Neural cell (in vitro differentiated cells): ENCODE measurements at regions not wholly inside any gene's neighbourhood (a gene's known extent, or its start where the extent isn't known, plus 50 kb on each side); places are given as distances from the start of the nearest gene placed in this dataset.
"Not testable (repeated sequence)": the region's sequence is repeated elsewhere in the genome, so short reads cannot be mapped to it uniquely, and the experiment has no call there.

Experiments
- H2AFZ ChIP-seq: fragments of 200-600, 300-800 bp; sonication (generic), shearing (Covaris generic); 2 replicates; pipeline ENCODE4 v1.6.0; 2014; ENCODE audit warnings: low read depth, mild to moderate bottlenecking, antibody characterized with exemption, low read length, moderate library complexity
- H3F3A ChIP-seq: fragments of 200-600 bp; shearing (Covaris generic); 2 replicates; pipeline ENCODE4 v1.6.1; 2016; ENCODE audit warnings: mild to moderate bottlenecking, moderate library complexity, mixed read lengths, antibody characterized with exemption, low read length; ENCODE audit not compliant: insufficient read depth, poor library complexity, severe bottlenecking
- H3K27ac ChIP-seq: fragments of 200-600, 300-800 bp; sonication (generic), shearing (Covaris generic); 2 replicates; pipeline ENCODE4 v1.5.1; 2014; ENCODE audit warnings: mild to moderate bottlenecking, low read length, moderate library complexity
- H3K27me3 ChIP-seq: fragments of 300-800, 200-600 bp; sonication (generic), shearing (Covaris generic); 2 replicates; pipeline ENCODE4 v1.6.0; 2014; ENCODE audit warnings: mild to moderate bottlenecking, low read depth, low read length, moderate library complexity; ENCODE audit not compliant: insufficient read depth
- H3K36me3 ChIP-seq: fragments of 300-800, 200-600 bp; sonication (generic), shearing (Covaris generic); 2 replicates; pipeline ENCODE4 v1.5.1; 2014; ENCODE audit warnings: mild to moderate bottlenecking, antibody characterized with exemption, low read length, moderate library complexity; ENCODE audit not compliant: insufficient read depth
- H3K4me2 ChIP-seq: fragments of 300-800, 200-600 bp; sonication (generic), shearing (Covaris generic); 2 replicates; pipeline ENCODE4 v1.6.0; 2014; ENCODE audit warnings: mild to moderate bottlenecking, low read length
- H3K4me3 ChIP-seq: fragments of 300-800, 200-600 bp; sonication (generic), shearing (Covaris generic); 2 replicates; pipeline ENCODE4 v1.5.1; 2014; ENCODE audit warnings: mild to moderate bottlenecking, low read length, moderate library complexity
- H3K79me2 ChIP-seq: fragments of 200-600 bp; shearing (Covaris generic); replicated peaks from 2 replicates; pipeline ENCODE4 v1.6.0; 2014; ENCODE audit warnings: mild to moderate bottlenecking, low read length, moderate library complexity; ENCODE audit not compliant: insufficient read depth
- H3K9ac ChIP-seq: fragments of 300-800, 200-600 bp; sonication (generic), shearing (Covaris generic); 2 replicates; pipeline ENCODE4 v1.6.1; 2016; ENCODE audit warnings: mild to moderate bottlenecking, low read length, mixed read lengths
- H3K9me2 ChIP-seq: fragments of 200-600 bp; shearing (Covaris generic); 2 replicates; pipeline ENCODE4 v1.6.1; 2016; ENCODE audit warnings: mild to moderate bottlenecking, low read length, mixed read lengths; ENCODE audit not compliant: insufficient read depth
- H3K9me3 ChIP-seq: fragments of 200-600, 300-800 bp; sonication (generic), shearing (Covaris generic); 2 replicates; pipeline ENCODE4 v1.6.1; 2016; ENCODE audit warnings: mild to moderate bottlenecking, mixed run types, low read length, moderate library complexity, mixed read lengths
- H4K20me1 ChIP-seq: fragments of 200-600 bp; shearing (Covaris generic); 2 replicates; pipeline ENCODE4 v1.6.1; 2016; ENCODE audit warnings: mild to moderate bottlenecking, mixed run types; ENCODE audit not compliant: insufficient read depth
- EP300 ChIP-seq: fragments of 450-650 bp; conservative IDR thresholded peaks from 2 replicates; pipeline ENCODE4 v1.6.1; 2014; ENCODE audit warnings: antibody characterized with exemption, mild to moderate bottlenecking, moderate library complexity; ENCODE audit not compliant: poor library complexity, severe bottlenecking
- EZH2 ChIP-seq: fragments of 200-600, 300-800 bp; shearing (Covaris generic), sonication (generic); IDR thresholded peaks from 2 replicates; pipeline ENCODE4 v1.6.1; 2014; ENCODE audit warnings: antibody characterized with exemption, low read length, borderline replicate concordance, mild to moderate bottlenecking; ENCODE audit not compliant: insufficient read depth, poor library complexity, severe bottlenecking
- MXI1 ChIP-seq: fragments of 450-650 bp; conservative IDR thresholded peaks from 2 replicates; pipeline ENCODE4 v1.6.1; 2014; ENCODE audit warnings: antibody characterized with exemption, mild to moderate bottlenecking; ENCODE audit not compliant: poor library complexity, severe bottlenecking
- POLR2AphosphoS5 ChIP-seq: IDR thresholded peaks from 2 replicates; pipeline ENCODE4 v1.6.1; 2012
- RAD21 ChIP-seq: fragments of 450-650 bp; conservative IDR thresholded peaks from 2 replicates; pipeline ENCODE4 v1.6.1; 2014; ENCODE audit warnings: antibody characterized with exemption, mild to moderate bottlenecking, moderate library complexity
- SMC3 ChIP-seq: fragments of 450-650 bp; conservative IDR thresholded peaks from 2 replicates; pipeline ENCODE4 v1.6.1; 2014; ENCODE audit warnings: antibody characterized with exemption, mild to moderate bottlenecking, moderate library complexity; ENCODE audit not compliant: poor library complexity
- TAF1 ChIP-seq: IDR thresholded peaks from 2 replicates; pipeline ENCODE4 v1.6.1; 2012; ENCODE audit warnings: low read depth
- TF ChIP-seq, protein P1 (sequence below): IDR thresholded peaks from 2 replicates; pipeline ENCODE4 v1.6.1; 2012; ENCODE audit warnings: borderline replicate concordance
- TF ChIP-seq, protein P2 (sequence below): fragments of 450-650 bp; IDR thresholded peaks from 2 replicates; pipeline ENCODE4 v1.5.1; 2014; ENCODE audit warnings: antibody characterized with exemption, mild to moderate bottlenecking, moderate library complexity; ENCODE audit not compliant: poor library complexity, severe bottlenecking

GRCh38 chr16:65807858-65808257, 558.6 kb upstream of the CDH5 start:
- Histone ChIP-seq H3K4me2 (no peak overlapping the region), H3K9ac (no peak overlapping the region), H3K36me3 (no peaks in the 10 kb centered on the region), H3K4me3 (no peak overlapping the region), H3F3A (no peaks in the 10 kb centered on the region), H3K9me3 (no peaks in the 10 kb centered on the region), H4K20me1 (no peaks in the 10 kb centered on the region), H2AFZ (no peak overlapping the region), H3K9me2 (no peaks in the 10 kb centered on the region), H3K79me2 (no peaks in the 10 kb centered on the region), H3K27ac (no peak overlapping the region), H3K27me3 (no peaks in the 10 kb centered on the region)
- no peak for TF ChIP-seq RAD21
- no peak for TF ChIP-seq SMC3
- no peak for TF ChIP-seq POLR2AphosphoS5
- no peak for TF ChIP-seq MXI1
- TF ChIP-seq EZH2: no peak

DNA sequence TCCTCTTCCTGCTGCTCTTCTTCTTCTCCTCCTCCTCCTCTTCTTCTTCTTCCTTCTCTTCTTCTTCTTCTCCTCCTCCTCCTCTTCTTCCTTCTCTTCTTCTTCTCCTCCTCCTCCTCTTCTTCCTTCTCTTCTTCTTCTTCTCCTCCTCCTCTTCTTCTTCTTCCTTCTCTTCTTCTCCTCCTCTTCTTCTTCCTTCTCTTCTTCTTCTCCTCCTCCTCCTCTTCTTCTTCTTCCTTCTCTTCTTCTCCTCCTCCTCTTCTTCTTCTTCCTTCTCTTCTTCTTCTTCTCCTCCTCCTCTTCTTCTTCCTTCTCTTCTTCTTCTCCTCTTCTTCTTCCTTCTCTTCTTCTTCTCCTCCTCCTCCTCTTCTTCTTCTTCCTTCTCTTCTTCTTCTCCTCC, 560.8 kb upstream of the CDH5 start:
- H3K9me2 ChIP-seq, H3F3A ChIP-seq, H3K27ac ChIP-seq, H3K4me3 ChIP-seq, H2AFZ ChIP-seq, H3K36me3 ChIP-seq, H3K27me3 ChIP-seq, H4K20me1 ChIP-seq, H3K9ac ChIP-seq, H3K9me3 ChIP-seq, H3K79me2 ChIP-seq, H3K4me2 ChIP-seq: not testable (repeated sequence)

DNA sequence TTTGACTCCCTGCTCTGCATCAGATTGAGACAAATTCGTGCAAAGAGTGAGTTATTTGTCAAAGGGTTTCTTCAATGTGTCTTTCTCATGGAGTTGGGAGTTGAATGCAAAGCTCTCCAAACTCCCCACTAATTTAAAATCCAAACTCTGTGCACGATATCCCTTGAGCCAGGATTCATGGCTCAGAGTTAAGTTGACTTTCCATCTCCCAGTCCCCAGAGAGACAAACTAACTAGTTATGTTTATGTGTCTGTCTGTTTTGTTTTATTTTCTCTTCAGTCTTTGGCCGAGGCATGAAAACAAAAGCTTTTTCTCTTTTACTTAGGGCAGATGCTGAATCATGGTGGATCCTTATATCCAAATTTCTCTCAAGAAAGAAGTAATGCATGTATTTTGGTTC, 570.0 kb upstream of the CDH5 start:
- H3K4me2 ChIP-seq: no peak overlapping the region
- no peaks in the 10 kb centered on the region for H3K36me3 ChIP-seq
- H3K79me2 ChIP-seq: no peaks in the 10 kb centered on the region
- H3K9me2 ChIP-seq: no peaks in the 10 kb centered on the region
- no peaks in the 10 kb centered on the region for H4K20me1 ChIP-seq
- H3K27ac ChIP-seq: no peak overlapping the region
- no peak overlapping the region for H2AFZ ChIP-seq
- H3K9me3 ChIP-seq: no peaks in the 10 kb centered on the region
- TF ChIP-seq SMC3 (no peak), TAF1 (no peak), EZH2 (no peak), MXI1 (no peak), EP300 (no peak), POLR2AphosphoS5 (no peak), RAD21 (no peak)
- TF ChIP-seq, protein P1, sequence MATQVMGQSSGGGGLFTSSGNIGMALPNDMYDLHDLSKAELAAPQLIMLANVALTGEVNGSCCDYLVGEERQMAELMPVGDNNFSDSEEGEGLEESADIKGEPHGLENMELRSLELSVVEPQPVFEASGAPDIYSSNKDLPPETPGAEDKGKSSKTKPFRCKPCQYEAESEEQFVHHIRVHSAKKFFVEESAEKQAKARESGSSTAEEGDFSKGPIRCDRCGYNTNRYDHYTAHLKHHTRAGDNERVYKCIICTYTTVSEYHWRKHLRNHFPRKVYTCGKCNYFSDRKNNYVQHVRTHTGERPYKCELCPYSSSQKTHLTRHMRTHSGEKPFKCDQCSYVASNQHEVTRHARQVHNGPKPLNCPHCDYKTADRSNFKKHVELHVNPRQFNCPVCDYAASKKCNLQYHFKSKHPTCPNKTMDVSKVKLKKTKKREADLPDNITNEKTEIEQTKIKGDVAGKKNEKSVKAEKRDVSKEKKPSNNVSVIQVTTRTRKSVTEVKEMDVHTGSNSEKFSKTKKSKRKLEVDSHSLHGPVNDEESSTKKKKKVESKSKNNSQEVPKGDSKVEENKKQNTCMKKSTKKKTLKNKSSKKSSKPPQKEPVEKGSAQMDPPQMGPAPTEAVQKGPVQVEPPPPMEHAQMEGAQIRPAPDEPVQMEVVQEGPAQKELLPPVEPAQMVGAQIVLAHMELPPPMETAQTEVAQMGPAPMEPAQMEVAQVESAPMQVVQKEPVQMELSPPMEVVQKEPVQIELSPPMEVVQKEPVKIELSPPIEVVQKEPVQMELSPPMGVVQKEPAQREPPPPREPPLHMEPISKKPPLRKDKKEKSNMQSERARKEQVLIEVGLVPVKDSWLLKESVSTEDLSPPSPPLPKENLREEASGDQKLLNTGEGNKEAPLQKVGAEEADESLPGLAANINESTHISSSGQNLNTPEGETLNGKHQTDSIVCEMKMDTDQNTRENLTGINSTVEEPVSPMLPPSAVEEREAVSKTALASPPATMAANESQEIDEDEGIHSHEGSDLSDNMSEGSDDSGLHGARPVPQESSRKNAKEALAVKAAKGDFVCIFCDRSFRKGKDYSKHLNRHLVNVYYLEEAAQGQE: no peak
- TF ChIP-seq, protein P2, sequence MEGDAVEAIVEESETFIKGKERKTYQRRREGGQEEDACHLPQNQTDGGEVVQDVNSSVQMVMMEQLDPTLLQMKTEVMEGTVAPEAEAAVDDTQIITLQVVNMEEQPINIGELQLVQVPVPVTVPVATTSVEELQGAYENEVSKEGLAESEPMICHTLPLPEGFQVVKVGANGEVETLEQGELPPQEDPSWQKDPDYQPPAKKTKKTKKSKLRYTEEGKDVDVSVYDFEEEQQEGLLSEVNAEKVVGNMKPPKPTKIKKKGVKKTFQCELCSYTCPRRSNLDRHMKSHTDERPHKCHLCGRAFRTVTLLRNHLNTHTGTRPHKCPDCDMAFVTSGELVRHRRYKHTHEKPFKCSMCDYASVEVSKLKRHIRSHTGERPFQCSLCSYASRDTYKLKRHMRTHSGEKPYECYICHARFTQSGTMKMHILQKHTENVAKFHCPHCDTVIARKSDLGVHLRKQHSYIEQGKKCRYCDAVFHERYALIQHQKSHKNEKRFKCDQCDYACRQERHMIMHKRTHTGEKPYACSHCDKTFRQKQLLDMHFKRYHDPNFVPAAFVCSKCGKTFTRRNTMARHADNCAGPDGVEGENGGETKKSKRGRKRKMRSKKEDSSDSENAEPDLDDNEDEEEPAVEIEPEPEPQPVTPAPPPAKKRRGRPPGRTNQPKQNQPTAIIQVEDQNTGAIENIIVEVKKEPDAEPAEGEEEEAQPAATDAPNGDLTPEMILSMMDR: no peak
- no peaks in the 10 kb centered on the region for H3F3A ChIP-seq
- H3K9ac ChIP-seq: no peak overlapping the region
- no peak overlapping the region for H3K4me3 ChIP-seq
- H3K27me3 ChIP-seq: no peaks in the 10 kb centered on the region
